Type B pancreatic cell (in vitro differentiated cells): ENCODE measurements at regions not wholly inside any gene's neighbourhood (a gene's known extent, or its start where the extent isn't known, plus 50 kb on each side); places are given as distances from the start of the nearest gene placed in this dataset.

Experiments used
- DNase-seq: peaks from one replicate; pipeline ENCODE4 v3.0.0; 2021; ENCODE audit warnings: mixed read lengths; ENCODE audit not compliant: unreplicated experiment; ENCODE audit errors: extremely low spot score
- H3K27ac Mint-ChIP-seq: 2 replicates; pipeline ENCODE4 v1.8.0; 2021; ENCODE audit warnings: mild to moderate bottlenecking, mixed read lengths
- H3K27me3 Mint-ChIP-seq: 2 replicates; pipeline ENCODE4 v1.8.0; 2021; ENCODE audit warnings: mixed read lengths
- H3K36me3 Mint-ChIP-seq: 2 replicates; pipeline ENCODE4 v1.8.0; 2021; ENCODE audit warnings: mixed read lengths
- H3K4me1 Mint-ChIP-seq: one replicate; pipeline ENCODE4 v1.8.0; 2021; ENCODE audit warnings: mixed read lengths; ENCODE audit not compliant: unreplicated experiment
- H3K4me3 Mint-ChIP-seq: 2 replicates; pipeline ENCODE4 v1.8.0; 2021; ENCODE audit warnings: mild to moderate bottlenecking, mixed read lengths
- H3K9me3 Mint-ChIP-seq: 2 replicates; pipeline ENCODE4 v1.8.0; 2021; ENCODE audit warnings: mixed read lengths
- CTCF ChIP-seq: fragments of 200-600 bp; sonication (generic); conservative IDR thresholded peaks from 2 replicates; pipeline ENCODE4 v1.5.0; 2021; ENCODE audit warnings: antibody characterized with exemption, mild to moderate bottlenecking

- no peaks in the 10 kb centered on the region for H3K9me3 Mint-ChIP-seq
- no peak overlapping the region for H3K27ac Mint-ChIP-seq
- H3K27me3 Mint-ChIP-seq = no peaks in the 10 kb centered on the region
- no peaks in the 10 kb centered on the region for H3K4me1 Mint-ChIP-seq
- DNase-seq = no peak
- no peak for TF ChIP-seq CTCF
- H3K36me3 Mint-ChIP-seq = no peaks in the 10 kb centered on the region
- no peak overlapping the region for H3K4me3 Mint-ChIP-seq
Measured at GRCh38 chr5:155838394-155838793, 488.6 kb upstream of the SGCD start.

GRCh38 chr5:155839251-155840037 is 487.5 kb upstream of the SGCD start:
- no peak for DNase-seq
- Mint-ChIP-seq H3K4me1 (no peaks in the 10 kb centered on the region), H3K27me3 (no peaks in the 10 kb centered on the region), H3K9me3 (no peaks in the 10 kb centered on the region), H3K27ac (no peak overlapping the region), H3K4me3 (no peak overlapping the region), H3K36me3 (no peaks in the 10 kb centered on the region)
- no peak for TF ChIP-seq CTCF

- H3K4me1 Mint-ChIP-seq = no peaks in the 10 kb centered on the region
- DNase-seq = no peak
- H3K27me3 Mint-ChIP-seq = no peaks in the 10 kb centered on the region
- H3K36me3 Mint-ChIP-seq = no peaks in the 10 kb centered on the region
- no peaks in the 10 kb centered on the region for H3K9me3 Mint-ChIP-seq
- no peak for TF ChIP-seq CTCF
- no peak overlapping the region for H3K4me3 Mint-ChIP-seq
- H3K27ac Mint-ChIP-seq = no peak overlapping the region
Measured at GRCh38 chr5:155844542-155844941, 482.4 kb upstream of the SGCD start.

- no peaks in the 10 kb centered on the region for H3K9me3 Mint-ChIP-seq
- no peaks in the 10 kb centered on the region for H3K27me3 Mint-ChIP-seq
Measured at GRCh38 chr5:155850370-155850769, 476.6 kb upstream of the SGCD start.

GRCh38 chr5:155866971-155867370 is 460.0 kb upstream of the SGCD start:
- no peak for TF ChIP-seq CTCF
- Mint-ChIP-seq H3K4me1 (peaks cover 17% of the 10 kb centered on the region), H3K27me3 (peaks cover 4% of the 10 kb centered on the region), H3K36me3 (no peaks in the 10 kb centered on the region), H3K27ac (no peak overlapping the region), H3K9me3 (peaks cover 7% of the 10 kb centered on the region), H3K4me3 (no peak overlapping the region)
- no peak for DNase-seq

More at GRCh38 chr5:155850370-155850769, 476.6 kb upstream of the SGCD start:
- H3K36me3 Mint-ChIP-seq = no peaks in the 10 kb centered on the region
- DNase-seq = no peak
- no peak overlapping the region for H3K4me3 Mint-ChIP-seq
- TF ChIP-seq CTCF = no peak
- H3K27ac Mint-ChIP-seq = no peak overlapping the region
- H3K4me1 Mint-ChIP-seq = no peaks in the 10 kb centered on the region
